ENCODE measurements at regions not wholly inside any gene's neighbourhood (a gene's known extent, or its start where the extent isn't known, plus 50 kb on each side); places are given as distances from the start of the nearest gene placed in this dataset.

DNA sequence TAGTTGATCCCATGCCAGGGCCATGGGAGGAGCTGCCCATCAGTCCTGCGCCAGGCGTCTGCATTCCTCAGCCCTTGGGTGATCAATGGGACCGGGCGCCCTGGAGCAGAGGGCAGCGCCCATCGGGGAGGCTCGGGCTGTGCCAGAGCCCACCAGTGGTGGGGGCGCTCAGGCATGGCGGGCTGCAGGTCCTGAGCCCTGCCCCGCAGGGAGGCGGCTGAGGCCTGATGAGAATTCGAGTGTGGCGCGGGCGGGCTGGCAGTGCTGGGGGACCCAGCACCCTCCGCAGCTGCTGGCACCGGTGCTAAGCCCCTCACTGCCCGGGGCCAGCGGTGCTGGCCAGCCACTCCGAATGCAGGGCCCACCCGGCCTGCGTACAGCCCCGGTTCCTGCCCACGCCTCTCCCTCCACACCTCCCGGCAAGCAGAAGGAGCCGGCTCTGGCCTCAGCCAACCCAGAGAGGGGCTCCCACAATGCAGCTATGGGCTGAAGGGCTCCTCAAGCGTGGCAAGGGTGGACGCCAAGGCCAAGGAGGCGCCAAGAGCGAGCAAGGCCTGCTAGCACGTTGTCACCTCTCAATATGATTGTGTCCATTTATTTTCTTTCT is 238.1 kb upstream of the OLFM3 start:
- WGBS (ENCODE audit: extremely low coverage, insufficient read length, low lambda C conversion rate), result no CpG with 5 or more reads among the region's 31 CpGs

More for the DNA sequence above, 238.1 kb upstream of the OLFM3 start:
- H3K36me3 Mint-ChIP-seq (ENCODE audit: insufficient read depth in 1 of 3, low read depth in 3 of 3), result peaks cover 1 to 15% (median 5%) of the 10 kb centered on the region in 3 experiments; a peak in 4 of 7 replicates
- H3K79me2 ChIP-seq (ENCODE audit: insufficient read depth, low read length), result no peaks in the 10 kb centered on the region
- no peaks in the 10 kb centered on the region for H3K79me1 ChIP-seq (ENCODE audit: insufficient read depth, low read depth, low read length, poor library complexity, severe bottlenecking)
- H3K9me3 ChIP-seq (ENCODE audit: control insufficient read depth, low read depth, low read length), result peaks cover 8% of the 10 kb centered on the region
- H3K9ac ChIP-seq (ENCODE audit: extremely low read depth, insufficient read length, low read length), result no peak overlapping the region
- H3K4me1 Mint-ChIP-seq, result no peaks in the 10 kb centered on the region
- no peaks in the 10 kb centered on the region for H3K4me1 ChIP-seq (ENCODE audit: insufficient read depth, low read length)
- H3K27me3 Mint-ChIP-seq (ENCODE audit: low read depth), result no peaks in the 10 kb centered on the region
- no peak for DNase-seq
- H2BK5ac ChIP-seq (ENCODE audit: insufficient read length, low read length), result no peak overlapping the region
- no peak overlapping the region for H2BK20ac ChIP-seq (ENCODE audit: low read depth, low read length, poor library complexity, severe bottlenecking)
- H3K23me2 ChIP-seq (ENCODE audit: insufficient read length, low read depth, low read length, poor library complexity, severe bottlenecking), result no peaks in the 10 kb centered on the region
- peaks cover 10 to 25% of the 10 kb centered on the region in 2 experiments for H3K9me3 Mint-ChIP-seq
- H3K4me2 ChIP-seq (ENCODE audit: insufficient read depth, insufficient read length, low read length), result no peak overlapping the region
- H3T11ph ChIP-seq (ENCODE audit: low read length), result no peak overlapping the region
- no peak overlapping the region for H2BK120ac ChIP-seq (ENCODE audit: low read depth, low read length, poor library complexity, severe bottlenecking)
- no peak overlapping the region for H4K8ac ChIP-seq (replicated peaks; ENCODE audit: insufficient read length, low read depth, low read length)
- no peak overlapping the region for H3K56ac ChIP-seq (ENCODE audit: insufficient read length, low read depth, low read length)
- no peak overlapping the region for H3K4me3 Mint-ChIP-seq
- no peak overlapping the region for H3K23ac ChIP-seq (ENCODE audit: insufficient read length, low read depth, low read length)
- H3K27me3 ChIP-seq (ENCODE audit: insufficient read depth, low read length), result no peaks in the 10 kb centered on the region
- H3K27ac ChIP-seq (ENCODE audit: insufficient read length, low read depth, low read length), result no peak overlapping the region
- H3K18ac ChIP-seq (ENCODE audit: insufficient read length, low read depth, low read length), result no peak overlapping the region
- no peak overlapping the region for H3K4ac ChIP-seq (ENCODE audit: low read depth, low read length)
- H3K14ac ChIP-seq (ENCODE audit: insufficient read depth, low read length), result no peak overlapping the region
- no peak overlapping the region for H2BK12ac ChIP-seq (ENCODE audit: insufficient read length, low read depth, low read length)
- no peak overlapping the region for H3K27ac Mint-ChIP-seq
- no peak overlapping the region for H2AK5ac ChIP-seq (ENCODE audit: insufficient read length, low read length)
- H2AFZ ChIP-seq (ENCODE audit: low read length), result no peak overlapping the region
- no peak overlapping the region for H4K5ac ChIP-seq (ENCODE audit: insufficient read length, low read depth, low read length)
- TF ChIP-seq, protein P1, sequence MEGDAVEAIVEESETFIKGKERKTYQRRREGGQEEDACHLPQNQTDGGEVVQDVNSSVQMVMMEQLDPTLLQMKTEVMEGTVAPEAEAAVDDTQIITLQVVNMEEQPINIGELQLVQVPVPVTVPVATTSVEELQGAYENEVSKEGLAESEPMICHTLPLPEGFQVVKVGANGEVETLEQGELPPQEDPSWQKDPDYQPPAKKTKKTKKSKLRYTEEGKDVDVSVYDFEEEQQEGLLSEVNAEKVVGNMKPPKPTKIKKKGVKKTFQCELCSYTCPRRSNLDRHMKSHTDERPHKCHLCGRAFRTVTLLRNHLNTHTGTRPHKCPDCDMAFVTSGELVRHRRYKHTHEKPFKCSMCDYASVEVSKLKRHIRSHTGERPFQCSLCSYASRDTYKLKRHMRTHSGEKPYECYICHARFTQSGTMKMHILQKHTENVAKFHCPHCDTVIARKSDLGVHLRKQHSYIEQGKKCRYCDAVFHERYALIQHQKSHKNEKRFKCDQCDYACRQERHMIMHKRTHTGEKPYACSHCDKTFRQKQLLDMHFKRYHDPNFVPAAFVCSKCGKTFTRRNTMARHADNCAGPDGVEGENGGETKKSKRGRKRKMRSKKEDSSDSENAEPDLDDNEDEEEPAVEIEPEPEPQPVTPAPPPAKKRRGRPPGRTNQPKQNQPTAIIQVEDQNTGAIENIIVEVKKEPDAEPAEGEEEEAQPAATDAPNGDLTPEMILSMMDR (conservative IDR thresholded peaks at IDR 0.05), result no peak
- H4K20me1 ChIP-seq (ENCODE audit: control insufficient read depth, insufficient read depth, insufficient read length), result no peaks in the 10 kb centered on the region
- H2BK15ac ChIP-seq (ENCODE audit: low read depth, low read length), result no peak overlapping the region
- H4K91ac ChIP-seq (ENCODE audit: insufficient read length, low read depth, low read length), result no peak overlapping the region
